ENCODE measurements at regions not wholly inside any gene's neighbourhood (a gene's known extent, or its start where the extent isn't known, plus 50 kb on each side); places are given as distances from the start of the nearest gene placed in this dataset.

DNA sequence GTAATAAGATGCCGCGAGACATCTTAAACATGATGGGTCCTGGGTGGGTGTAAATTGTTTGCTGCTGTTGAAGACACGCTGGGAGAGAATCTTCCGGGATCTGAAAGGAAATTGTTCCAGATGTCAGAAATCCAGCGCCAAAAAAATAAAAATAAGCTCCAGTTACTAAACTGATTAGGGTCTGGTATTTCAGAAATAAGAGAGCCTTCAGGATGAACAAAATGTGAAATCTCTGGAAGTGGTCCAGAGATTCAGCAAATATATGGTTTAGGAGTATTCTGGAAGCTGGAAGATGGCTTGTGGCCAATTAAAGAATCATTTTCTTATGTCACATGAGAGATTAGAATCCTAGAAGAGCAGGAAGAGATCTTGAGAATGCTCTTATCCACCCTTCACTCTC lies 75.8 kb upstream of the NHS start:
- no peak for DNase-seq (ENCODE audit: low spot score, unreplicated experiment)
- peaks cover 1% of the 10 kb centered on the region for H3K36me3 Mint-ChIP-seq (ENCODE audit: insufficient read depth)
- peaks cover 9% of the 10 kb centered on the region for H3K27me3 Mint-ChIP-seq
- peaks cover 16% of the 10 kb centered on the region for H3K9me3 Mint-ChIP-seq (ENCODE audit: low read depth)
- no peaks in the 10 kb centered on the region for H3K4me1 Mint-ChIP-seq (ENCODE audit: low read depth)
- no peak overlapping the region for H3K4me3 Mint-ChIP-seq (ENCODE audit: low read depth)
- no peak overlapping the region for H3K27ac Mint-ChIP-seq
- TF ChIP-seq, protein P1, sequence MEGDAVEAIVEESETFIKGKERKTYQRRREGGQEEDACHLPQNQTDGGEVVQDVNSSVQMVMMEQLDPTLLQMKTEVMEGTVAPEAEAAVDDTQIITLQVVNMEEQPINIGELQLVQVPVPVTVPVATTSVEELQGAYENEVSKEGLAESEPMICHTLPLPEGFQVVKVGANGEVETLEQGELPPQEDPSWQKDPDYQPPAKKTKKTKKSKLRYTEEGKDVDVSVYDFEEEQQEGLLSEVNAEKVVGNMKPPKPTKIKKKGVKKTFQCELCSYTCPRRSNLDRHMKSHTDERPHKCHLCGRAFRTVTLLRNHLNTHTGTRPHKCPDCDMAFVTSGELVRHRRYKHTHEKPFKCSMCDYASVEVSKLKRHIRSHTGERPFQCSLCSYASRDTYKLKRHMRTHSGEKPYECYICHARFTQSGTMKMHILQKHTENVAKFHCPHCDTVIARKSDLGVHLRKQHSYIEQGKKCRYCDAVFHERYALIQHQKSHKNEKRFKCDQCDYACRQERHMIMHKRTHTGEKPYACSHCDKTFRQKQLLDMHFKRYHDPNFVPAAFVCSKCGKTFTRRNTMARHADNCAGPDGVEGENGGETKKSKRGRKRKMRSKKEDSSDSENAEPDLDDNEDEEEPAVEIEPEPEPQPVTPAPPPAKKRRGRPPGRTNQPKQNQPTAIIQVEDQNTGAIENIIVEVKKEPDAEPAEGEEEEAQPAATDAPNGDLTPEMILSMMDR (IDR thresholded peaks at IDR 0.05; ENCODE audit: unreplicated experiment), result no peak

DNA sequence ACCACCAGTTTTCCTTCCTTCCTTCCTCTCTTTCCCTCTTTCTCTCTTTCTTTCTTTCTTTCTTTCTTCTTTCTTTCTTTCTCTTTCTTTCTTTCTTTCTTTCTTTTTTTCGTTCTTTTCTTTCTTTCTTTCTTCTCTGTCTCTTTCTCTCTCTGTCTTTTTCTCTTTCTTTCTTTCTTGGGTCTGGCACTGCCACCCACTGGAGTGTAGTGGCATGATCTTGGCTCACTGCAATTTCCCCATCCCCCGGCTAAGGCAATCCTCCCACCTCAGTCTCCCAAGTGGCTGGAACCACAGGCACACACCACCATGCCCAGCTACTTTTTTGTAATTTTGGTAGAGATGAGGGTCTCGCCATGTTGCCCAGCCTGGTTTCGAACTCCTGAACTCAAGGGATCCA lies 51.6 kb upstream of the NHS start:
- H3K36me3 Mint-ChIP-seq (ENCODE audit: insufficient read depth), result no peaks in the 10 kb centered on the region
- TF ChIP-seq, protein P1 (IDR thresholded peaks at IDR 0.05; ENCODE audit: unreplicated experiment), result no peak
- peaks cover 3% of the 10 kb centered on the region for H3K27me3 Mint-ChIP-seq

More for the DNA sequence above, 51.6 kb upstream of the NHS start:
- Mint-ChIP-seq H3K4me3 (ENCODE audit: low read depth) (no peak overlapping the region), H3K9me3 (ENCODE audit: low read depth) (no peaks in the 10 kb centered on the region), H3K4me1 (ENCODE audit: low read depth) (no peaks in the 10 kb centered on the region), H3K27ac (no peak overlapping the region)
- DNase-seq (ENCODE audit: low spot score, unreplicated experiment), result no peak

All from progenitor cell of endocrine pancreas (in vitro differentiated cells).